T-helper 2 cell treated with Interferon-gamma antibody and Interleukin-4, amounts not matched to agents 5 μg/mL and 100 μg/mL, for 36 hours (primary cell): ENCODE measurements at regions not wholly inside any gene's neighbourhood (a gene's known extent, or its start where the extent isn't known, plus 50 kb on each side); places are given as distances from the start of the nearest gene placed in this dataset.
"Not testable (repeated sequence)": the region's sequence is repeated elsewhere in the genome, so short reads cannot be mapped to it uniquely, and the experiment has no call there.

Experiments used
- DNase-seq: peaks from one replicate; pipeline ENCODE4 v3.0.0; 2021; ENCODE audit warnings: low spot score
- H3K27ac Mint-ChIP-seq: one replicate; pipeline ENCODE4 v1.8.0; 2021; ENCODE audit warnings: mild to moderate bottlenecking, mixed read lengths
- H3K27me3 Mint-ChIP-seq: one replicate; pipeline ENCODE4 v1.8.0; 2021; ENCODE audit warnings: low read depth, mixed read lengths
- H3K36me3 Mint-ChIP-seq: one replicate; pipeline ENCODE4 v1.8.0; 2021; ENCODE audit warnings: low read depth, mixed read lengths
- H3K4me1 Mint-ChIP-seq: one replicate; pipeline ENCODE4 v1.8.0; 2021; ENCODE audit warnings: low read depth, mixed read lengths
- H3K4me3 Mint-ChIP-seq: one replicate; pipeline ENCODE4 v1.8.0; 2022; ENCODE audit warnings: mild to moderate bottlenecking, moderate library complexity, mixed read lengths
- H3K9me3 Mint-ChIP-seq: one replicate; pipeline ENCODE4 v1.8.0; 2021; ENCODE audit warnings: mixed read lengths

DNA sequence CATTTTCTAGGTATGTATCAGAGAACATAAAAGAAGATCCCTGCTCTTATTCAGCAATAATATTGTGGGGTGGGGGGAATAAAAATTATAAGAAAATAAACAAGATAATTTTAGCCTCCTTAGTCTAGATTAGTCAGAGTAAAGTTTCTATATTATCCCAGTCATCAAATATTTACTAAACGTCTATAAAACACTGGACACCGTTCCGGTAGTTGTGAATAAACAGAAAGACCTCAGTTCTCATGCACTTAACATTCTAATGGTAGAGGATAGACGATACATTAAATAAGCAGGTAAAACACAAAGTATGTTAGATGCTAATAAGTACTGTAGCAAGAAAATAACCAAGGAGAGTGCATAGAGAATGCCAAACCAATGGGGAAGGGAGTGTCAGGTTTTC lies 425.0 kb downstream of the GBE1 start:
- Mint-ChIP-seq H3K4me3 (no peak overlapping the region), H3K4me1 (no peaks in the 10 kb centered on the region), H3K36me3 (no peaks in the 10 kb centered on the region), H3K27me3 (no peaks in the 10 kb centered on the region), H3K9me3 (no peaks in the 10 kb centered on the region), H3K27ac (no peak overlapping the region)
- no peak for DNase-seq

DNA sequence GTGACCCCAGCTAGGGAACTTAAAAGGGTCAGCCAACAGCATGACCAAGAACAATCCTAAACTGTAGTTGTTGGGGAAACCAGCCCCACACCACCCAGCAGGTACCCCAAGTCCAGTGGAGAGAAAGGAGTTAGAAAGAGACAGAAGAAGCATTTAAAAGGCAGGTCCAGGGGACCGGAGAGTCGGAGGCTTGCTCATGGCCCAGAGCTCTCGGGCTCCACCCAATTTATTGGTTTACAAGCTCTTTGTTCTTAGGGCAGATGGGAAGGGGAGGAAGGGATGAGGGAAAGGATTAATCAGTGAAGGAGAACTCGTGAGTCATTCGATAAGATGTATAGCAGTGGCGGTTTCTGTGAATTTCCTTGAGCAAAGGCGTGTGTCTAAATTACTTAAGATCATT lies 431.6 kb downstream of the GBE1 start:
- not testable (repeated sequence) for H3K4me1 Mint-ChIP-seq, H3K4me3 Mint-ChIP-seq, H3K27me3 Mint-ChIP-seq, H3K36me3 Mint-ChIP-seq, DNase-seq, H3K9me3 Mint-ChIP-seq, H3K27ac Mint-ChIP-seq

DNA sequence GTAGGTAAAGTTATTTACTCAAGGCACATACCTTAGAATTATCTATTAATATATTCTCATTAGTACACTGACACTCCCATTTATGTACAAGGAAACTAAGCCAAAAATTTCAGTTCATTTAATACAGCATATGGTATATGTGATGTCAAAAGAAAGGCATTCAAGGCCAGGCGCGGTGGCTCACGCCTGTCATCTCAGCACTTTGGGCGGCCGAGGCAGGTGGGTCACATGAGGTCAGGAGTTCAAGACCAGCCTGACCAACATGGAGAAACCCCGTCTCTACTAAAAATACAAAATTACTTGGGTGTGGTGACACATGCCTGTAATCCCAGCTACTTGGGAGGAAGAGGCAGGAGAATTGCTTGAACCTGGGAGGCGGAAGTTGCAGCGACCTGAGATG lies 435.2 kb downstream of the GBE1 start:
- H3K27ac Mint-ChIP-seq = no peak overlapping the region
- no peak for DNase-seq
- H3K4me1 Mint-ChIP-seq = no peaks in the 10 kb centered on the region
- no peak overlapping the region for H3K4me3 Mint-ChIP-seq
- H3K9me3 Mint-ChIP-seq = no peaks in the 10 kb centered on the region
- no peaks in the 10 kb centered on the region for H3K36me3 Mint-ChIP-seq
- H3K27me3 Mint-ChIP-seq = no peaks in the 10 kb centered on the region

DNA sequence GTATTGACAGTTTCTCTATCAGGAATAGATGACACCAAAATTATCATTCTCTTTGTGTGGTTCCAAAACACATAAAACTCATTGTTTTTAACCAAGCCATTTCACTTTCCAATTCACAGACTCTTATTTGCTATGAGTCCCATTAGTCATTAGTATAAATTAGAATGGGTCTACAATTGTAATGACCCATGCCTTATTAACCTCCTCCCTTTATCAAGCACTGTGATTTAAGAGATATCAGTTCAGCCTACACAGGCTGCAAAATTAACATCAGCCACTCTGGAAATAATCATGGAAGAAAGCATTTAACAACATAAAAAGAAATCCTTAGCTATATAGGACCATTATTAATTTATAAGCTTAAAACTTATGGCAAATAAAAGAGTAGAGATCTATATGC lies 440.6 kb downstream of the GBE1 start:
- no peaks in the 10 kb centered on the region for H3K4me1 Mint-ChIP-seq
- no peaks in the 10 kb centered on the region for H3K36me3 Mint-ChIP-seq
- no peak overlapping the region for H3K4me3 Mint-ChIP-seq
- no peaks in the 10 kb centered on the region for H3K9me3 Mint-ChIP-seq
- H3K27me3 Mint-ChIP-seq = no peaks in the 10 kb centered on the region
- H3K27ac Mint-ChIP-seq = no peak overlapping the region
- no peak for DNase-seq

DNA sequence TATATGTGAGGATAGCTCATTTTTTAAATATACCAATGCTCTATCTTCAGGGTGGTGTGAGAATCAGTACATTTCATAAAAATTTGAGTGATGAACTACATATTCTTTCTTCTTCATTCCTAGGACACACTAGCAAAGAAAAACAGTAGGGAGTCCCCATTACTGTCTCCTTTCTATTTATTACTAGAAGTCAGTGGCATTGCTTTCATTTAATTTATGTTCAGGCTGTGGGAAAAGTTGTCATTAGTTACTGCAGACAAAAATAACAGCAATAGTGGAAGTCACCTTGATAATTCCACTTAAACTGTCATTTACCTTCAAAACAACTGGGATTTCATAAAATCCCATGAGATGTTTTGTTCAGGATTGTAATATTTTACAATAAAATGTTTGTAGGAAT lies 446.4 kb downstream of the GBE1 start:
- Mint-ChIP-seq H3K4me3 (no peak overlapping the region), H3K9me3 (no peaks in the 10 kb centered on the region), H3K27ac (no peak overlapping the region), H3K36me3 (no peaks in the 10 kb centered on the region), H3K4me1 (no peaks in the 10 kb centered on the region), H3K27me3 (no peaks in the 10 kb centered on the region)
- DNase-seq = no peak

DNA sequence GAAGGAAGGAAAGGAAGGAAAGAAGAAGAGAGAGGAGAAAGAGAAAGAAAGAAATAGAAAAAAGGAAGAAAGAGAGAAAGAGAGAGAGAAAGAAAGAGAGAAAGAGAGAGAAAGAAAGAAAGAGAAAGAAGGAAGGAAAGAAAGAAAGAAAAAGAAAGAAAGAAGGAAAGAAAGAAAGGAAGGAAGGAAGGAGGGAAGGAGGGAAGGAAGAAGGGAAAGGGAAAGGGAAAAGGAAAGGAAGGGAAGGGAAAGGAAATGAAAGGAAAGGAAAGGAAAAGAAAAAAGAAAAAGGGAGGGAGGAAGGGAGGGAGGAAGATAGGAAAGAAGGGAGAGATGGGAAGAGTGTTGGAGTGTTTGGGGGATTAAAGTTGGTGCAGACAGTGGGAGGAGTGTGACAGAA lies 450.1 kb downstream of the GBE1 start:
- DNase-seq = no peak
- no peaks in the 10 kb centered on the region for H3K36me3 Mint-ChIP-seq
- no peak overlapping the region for H3K4me3 Mint-ChIP-seq
- no peaks in the 10 kb centered on the region for H3K9me3 Mint-ChIP-seq
- H3K4me1 Mint-ChIP-seq = no peaks in the 10 kb centered on the region
- H3K27me3 Mint-ChIP-seq = no peaks in the 10 kb centered on the region
- H3K27ac Mint-ChIP-seq = no peak overlapping the region

DNA sequence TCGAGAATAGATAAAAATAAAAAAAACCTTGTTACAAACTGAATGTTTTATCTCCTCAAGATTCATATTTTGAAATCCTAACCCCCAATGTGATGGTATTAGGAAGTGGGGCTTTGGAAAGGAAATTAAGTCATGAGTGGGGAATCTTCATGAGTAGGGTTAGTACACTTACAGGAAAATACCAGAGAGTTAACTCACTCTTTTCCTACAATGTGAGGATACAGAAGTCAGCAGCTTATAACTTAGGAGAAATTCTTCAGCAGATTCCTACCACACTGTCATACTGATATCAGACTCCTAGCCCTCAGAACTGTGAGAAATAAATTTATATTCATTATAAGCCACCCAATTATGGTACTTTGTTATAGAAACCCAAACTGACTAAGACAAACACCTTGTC lies 453.1 kb downstream of the GBE1 start:
- no peaks in the 10 kb centered on the region for H3K27me3 Mint-ChIP-seq
- H3K4me1 Mint-ChIP-seq = no peaks in the 10 kb centered on the region
- H3K36me3 Mint-ChIP-seq = no peaks in the 10 kb centered on the region
- no peak overlapping the region for H3K4me3 Mint-ChIP-seq
- H3K9me3 Mint-ChIP-seq = no peaks in the 10 kb centered on the region
- no peak overlapping the region for H3K27ac Mint-ChIP-seq
- DNase-seq = no peak

DNA sequence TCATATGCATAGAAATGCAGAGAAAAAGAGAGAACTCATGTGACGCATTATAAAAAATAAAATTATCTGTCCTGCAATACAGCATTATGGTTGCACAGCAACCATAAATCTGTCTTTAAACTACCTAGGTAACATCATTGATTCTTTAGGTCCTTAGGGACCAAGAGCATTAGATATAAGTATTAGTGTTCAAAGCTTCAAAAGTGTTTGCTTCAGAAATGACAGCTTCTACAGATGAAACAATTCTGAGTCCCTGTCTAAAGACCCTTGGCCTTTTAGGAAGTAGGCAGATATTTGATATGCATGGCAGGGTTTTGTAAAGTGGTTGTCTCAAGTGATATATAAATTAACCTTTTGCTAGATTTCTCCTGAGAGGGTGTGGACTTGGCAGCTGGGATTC lies 454.2 kb downstream of the GBE1 start:
- H3K4me3 Mint-ChIP-seq = no peak overlapping the region
- H3K36me3 Mint-ChIP-seq = no peaks in the 10 kb centered on the region

DNA sequence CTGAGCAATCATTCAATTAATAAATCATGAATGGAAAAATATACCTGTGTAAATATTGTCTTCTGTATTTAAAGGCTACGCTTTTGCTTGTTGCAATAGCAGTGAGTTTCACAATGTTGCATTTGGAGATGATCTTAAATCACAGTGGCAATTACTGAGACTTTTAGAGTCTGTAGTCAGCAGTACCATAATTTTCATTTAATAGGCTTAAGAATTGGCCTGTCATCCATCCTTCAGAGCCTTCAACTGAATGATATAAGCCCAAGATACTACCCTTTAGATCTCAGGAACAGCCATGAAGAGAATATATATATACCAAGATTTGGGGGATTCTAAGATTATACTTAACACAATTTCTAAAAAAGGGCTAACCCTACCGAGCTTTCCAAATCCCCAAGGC lies 458.1 kb downstream of the GBE1 start:
- Mint-ChIP-seq H3K4me3 (no peak overlapping the region), H3K9me3 (no peaks in the 10 kb centered on the region), H3K27me3 (no peaks in the 10 kb centered on the region), H3K4me1 (no peaks in the 10 kb centered on the region), H3K36me3 (no peaks in the 10 kb centered on the region), H3K27ac (no peak overlapping the region)
- DNase-seq = no peak

More for the DNA sequence above, 454.2 kb downstream of the GBE1 start:
- Mint-ChIP-seq H3K4me1 (no peaks in the 10 kb centered on the region), H3K27ac (no peak overlapping the region), H3K9me3 (no peaks in the 10 kb centered on the region), H3K27me3 (no peaks in the 10 kb centered on the region)
- DNase-seq = no peak

DNA sequence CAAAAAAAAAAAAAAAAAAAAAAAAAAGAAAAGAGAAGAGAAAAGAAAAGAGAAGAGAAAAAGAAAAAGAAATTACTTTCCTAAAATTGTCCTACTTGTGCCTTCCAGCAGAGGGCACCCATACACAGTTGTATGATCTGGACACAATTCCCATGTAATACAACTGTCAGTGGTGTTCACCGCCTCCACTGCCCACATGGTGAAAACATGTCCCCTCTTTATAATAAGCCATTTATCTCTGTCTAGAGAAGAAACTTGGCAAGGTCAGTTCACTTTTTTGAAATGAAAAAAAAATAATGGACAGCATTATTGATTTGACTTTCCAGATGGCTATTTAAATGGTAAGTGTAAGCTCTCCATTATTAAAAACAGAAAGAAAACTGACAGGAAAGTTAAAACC lies 459.4 kb downstream of the GBE1 start:
- Mint-ChIP-seq H3K27me3 (no peaks in the 10 kb centered on the region), H3K36me3 (no peaks in the 10 kb centered on the region), H3K27ac (no peak overlapping the region), H3K4me3 (no peak overlapping the region), H3K9me3 (no peaks in the 10 kb centered on the region), H3K4me1 (no peaks in the 10 kb centered on the region)
- no peak for DNase-seq

DNA sequence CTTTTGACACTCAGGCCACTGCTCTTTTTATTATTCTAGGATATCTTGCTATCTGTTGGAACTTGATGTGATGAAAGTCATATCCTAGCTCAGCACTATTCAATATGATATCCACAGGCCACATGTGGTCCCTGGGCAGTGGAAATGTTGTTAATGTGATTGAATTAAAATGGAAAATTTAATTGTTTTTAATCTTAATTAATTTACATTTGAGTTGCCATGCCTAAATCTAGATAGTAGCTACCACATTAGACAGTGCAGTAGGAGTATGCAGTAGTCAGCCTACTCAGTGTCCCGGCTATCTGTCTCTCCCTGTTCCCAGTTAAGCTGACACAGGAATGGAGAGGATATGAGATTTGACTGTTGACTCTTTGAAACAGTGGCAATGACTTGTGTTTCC lies 460.2 kb downstream of the GBE1 start:
- no peak overlapping the region for H3K27ac Mint-ChIP-seq
- no peak overlapping the region for H3K4me3 Mint-ChIP-seq
- no peak for DNase-seq

DNA sequence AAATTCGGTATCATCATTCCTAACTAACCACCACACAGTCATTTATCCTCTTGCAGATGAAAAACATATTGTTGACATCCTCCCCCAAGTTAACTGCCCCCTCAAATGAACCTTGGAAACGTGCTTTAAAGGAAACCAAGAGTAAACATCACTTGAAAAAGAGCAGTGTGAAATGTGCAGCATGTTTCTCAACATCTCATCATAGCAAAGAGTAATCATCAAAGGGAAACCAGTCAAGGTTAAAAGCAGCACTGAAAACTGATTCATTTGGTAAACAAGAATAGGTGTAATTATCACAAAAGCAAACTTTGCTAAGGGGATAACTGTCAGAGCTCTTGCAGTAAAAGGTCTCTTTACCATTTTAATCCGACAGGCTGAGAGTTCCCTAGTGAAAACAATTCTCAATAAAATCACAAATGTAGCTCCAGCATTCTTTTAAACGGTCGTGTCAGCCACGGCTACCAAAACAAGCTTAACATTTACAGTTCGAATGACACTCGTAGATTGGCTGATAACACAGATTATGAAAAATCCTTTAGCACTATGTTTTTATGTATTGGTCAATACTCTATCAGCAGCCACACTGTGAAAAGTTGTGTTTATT lies 461.0 kb downstream of the GBE1 start:
- Mint-ChIP-seq H3K4me3 (no peak overlapping the region), H3K27me3 (no peaks in the 10 kb centered on the region), H3K9me3 (peaks cover 3% of the 10 kb centered on the region), H3K27ac (no peak overlapping the region), H3K36me3 (no peaks in the 10 kb centered on the region), H3K4me1 (no peaks in the 10 kb centered on the region)
- no peak for DNase-seq

More for the DNA sequence above, 460.2 kb downstream of the GBE1 start:
- H3K9me3 Mint-ChIP-seq = peaks cover 3% of the 10 kb centered on the region
- H3K27me3 Mint-ChIP-seq = no peaks in the 10 kb centered on the region
- no peaks in the 10 kb centered on the region for H3K36me3 Mint-ChIP-seq
- H3K4me1 Mint-ChIP-seq = no peaks in the 10 kb centered on the region

DNA sequence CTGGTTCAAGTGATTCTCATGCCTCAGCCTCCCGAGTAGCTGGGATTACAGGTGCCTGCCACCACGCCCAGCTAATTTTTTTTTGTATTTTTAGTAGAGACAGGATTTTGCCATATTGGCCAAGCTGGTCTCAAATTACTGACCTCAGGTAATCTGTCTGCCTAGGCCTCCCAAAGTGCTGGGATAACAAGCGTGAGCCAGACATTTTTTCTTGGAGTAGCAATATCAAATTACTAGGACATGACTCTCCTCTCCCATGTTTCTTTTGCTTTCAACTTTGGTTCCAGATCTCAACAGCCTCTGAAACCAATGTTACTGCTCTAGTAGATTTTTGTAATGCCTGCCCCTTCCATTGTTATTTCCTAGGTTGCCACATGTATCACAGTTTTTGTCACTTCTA lies 462.0 kb downstream of the GBE1 start:
- no peaks in the 10 kb centered on the region for H3K4me1 Mint-ChIP-seq
- H3K27me3 Mint-ChIP-seq = no peaks in the 10 kb centered on the region
- peaks cover 3% of the 10 kb centered on the region for H3K9me3 Mint-ChIP-seq
- H3K4me3 Mint-ChIP-seq = no peak overlapping the region
- H3K27ac Mint-ChIP-seq = no peak overlapping the region
- H3K36me3 Mint-ChIP-seq = no peaks in the 10 kb centered on the region
- DNase-seq = no peak

DNA sequence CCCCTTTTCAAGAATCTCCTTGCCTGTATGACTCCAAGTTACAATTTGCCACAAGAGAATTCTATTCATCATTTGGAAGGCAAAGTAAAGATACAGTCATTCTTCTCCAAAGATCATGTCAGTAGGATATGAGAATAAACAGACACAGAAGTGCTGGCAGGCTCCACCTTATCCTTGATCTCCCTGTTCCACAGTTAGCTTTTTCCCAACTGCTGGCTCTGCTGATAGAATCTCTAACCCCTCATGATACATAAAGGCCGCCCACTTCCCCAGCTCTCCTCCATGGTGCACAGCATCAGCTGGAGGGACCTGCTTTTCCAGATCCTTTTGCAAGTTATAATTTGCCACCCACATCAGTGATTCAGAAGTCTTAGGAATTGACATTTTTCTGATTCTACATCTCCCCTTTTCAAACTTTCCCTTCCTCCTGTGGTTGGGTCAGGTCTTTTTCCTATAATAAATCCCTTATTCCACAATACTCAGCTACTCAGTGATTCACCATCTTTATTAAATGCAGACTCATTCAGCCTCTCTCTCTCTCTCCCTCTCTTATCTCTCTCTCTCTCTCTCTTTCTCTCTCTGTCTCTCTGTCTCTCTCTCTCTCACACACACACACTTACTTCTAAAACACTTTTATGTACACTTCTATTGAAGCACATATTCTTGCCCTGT lies 465.4 kb downstream of the GBE1 start:
- H3K4me3 Mint-ChIP-seq = no peak overlapping the region
- no peaks in the 10 kb centered on the region for H3K27me3 Mint-ChIP-seq
- H3K9me3 Mint-ChIP-seq = peaks cover 3% of the 10 kb centered on the region
- H3K4me1 Mint-ChIP-seq = no peaks in the 10 kb centered on the region
- no peak for DNase-seq
- no peaks in the 10 kb centered on the region for H3K36me3 Mint-ChIP-seq
- H3K27ac Mint-ChIP-seq = no peak overlapping the region

DNA sequence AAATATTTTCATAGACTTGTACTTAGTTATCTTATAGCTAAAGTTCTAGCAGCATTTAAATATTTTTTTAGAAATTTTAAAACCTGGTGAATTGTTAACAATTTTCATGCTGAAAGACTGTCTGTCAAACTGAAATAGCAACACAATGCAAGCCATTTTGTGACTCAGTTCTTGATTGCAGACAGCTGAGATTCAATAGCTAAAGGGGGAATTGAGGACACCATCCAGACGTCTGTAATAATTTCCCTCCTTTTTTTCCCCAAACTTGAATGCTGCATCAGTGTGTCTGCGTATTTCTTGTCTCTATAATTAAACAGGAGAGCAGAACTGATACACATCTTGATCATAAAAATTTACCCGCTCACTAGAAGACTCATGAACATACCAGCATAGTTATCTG lies 468.3 kb downstream of the GBE1 start:
- Mint-ChIP-seq H3K9me3 (peaks cover 3% of the 10 kb centered on the region), H3K4me3 (no peak overlapping the region), H3K4me1 (no peaks in the 10 kb centered on the region), H3K27ac (no peak overlapping the region), H3K27me3 (no peaks in the 10 kb centered on the region), H3K36me3 (no peaks in the 10 kb centered on the region)
- DNase-seq = no peak
